ENCODE measurements at regions not wholly inside any gene's neighbourhood (a gene's known extent, or its start where the extent isn't known, plus 50 kb on each side); places are given as distances from the start of the nearest gene placed in this dataset.
"Not testable (repeated sequence)": the region's sequence is repeated elsewhere in the genome, so short reads cannot be mapped to it uniquely, and the experiment has no call there.

- no peak for DNase-seq (ENCODE audit: low spot score)
These were observed 284.0 kb upstream of the PMFBP1 start for GRCh38 chr16:72455743-72456659.

GRCh38 chr16:72453856-72454255 lies 281.9 kb upstream of the PMFBP1 start:
- DNase-seq (ENCODE audit: low spot score), result not testable (repeated sequence)

GRCh38 chr16:72444696-72445095 lies 272.7 kb upstream of the PMFBP1 start:
- no peak for DNase-seq (ENCODE audit: low spot score)

GRCh38 chr16:72443809-72444208 lies 271.9 kb upstream of the PMFBP1 start:
- DNase-seq (ENCODE audit: low spot score), result no peak

- DNase-seq (ENCODE audit: low spot score), result no peak
These were observed 270.6 kb upstream of the PMFBP1 start for GRCh38 chr16:72442385-72443158.

- no peak for DNase-seq (ENCODE audit: low spot score)
These were observed 265.9 kb upstream of the PMFBP1 start for GRCh38 chr16:72437891-72438290.

- no peak for DNase-seq (ENCODE audit: low spot score)
These were observed 262.2 kb upstream of the PMFBP1 start for GRCh38 chr16:72434159-72434558.

- no peak for DNase-seq (ENCODE audit: low spot score)
These were observed 258.2 kb upstream of the PMFBP1 start for GRCh38 chr16:72430121-72430520.

GRCh38 chr16:72429671-72430081 lies 257.7 kb upstream of the PMFBP1 start:
- DNase-seq (ENCODE audit: low spot score), result no peak

GRCh38 chr16:72428681-72429376 lies 256.9 kb upstream of the PMFBP1 start:
- DNase-seq (ENCODE audit: low spot score), result no peak

- DNase-seq (ENCODE audit: low spot score), result no peak
These were observed 255.9 kb upstream of the PMFBP1 start for GRCh38 chr16:72427783-72428331.

- DNase-seq (ENCODE audit: low spot score), result no peak
These were observed 255.3 kb upstream of the PMFBP1 start for GRCh38 chr16:72427051-72427782.

GRCh38 chr16:72426386-72426785 lies 254.4 kb upstream of the PMFBP1 start:
- DNase-seq (ENCODE audit: low spot score), result no peak

- DNase-seq (ENCODE audit: low spot score), result no peak
These were observed 253.8 kb upstream of the PMFBP1 start for GRCh38 chr16:72425571-72426341.

GRCh38 chr16:72424757-72425156 lies 252.8 kb upstream of the PMFBP1 start:
- no peak for DNase-seq (ENCODE audit: low spot score)

- no peak for DNase-seq (ENCODE audit: low spot score)
These were observed 250.4 kb upstream of the PMFBP1 start for GRCh38 chr16:72422308-72422897.

- no peak for DNase-seq (ENCODE audit: low spot score)
These were observed 247.7 kb upstream of the PMFBP1 start for GRCh38 chr16:72419638-72420037.

- no peak for DNase-seq (ENCODE audit: low spot score)
These were observed 243.4 kb upstream of the PMFBP1 start for GRCh38 chr16:72415379-72415778.

- DNase-seq (ENCODE audit: low spot score), result peak; percentile 7
These were observed 238.5 kb upstream of the PMFBP1 start for GRCh38 chr16:72410492-72410891.

- no peak for DNase-seq (ENCODE audit: low spot score)
These were observed 237.5 kb upstream of the PMFBP1 start for GRCh38 chr16:72409423-72409822.
